Urinary bladder (tissue), 3 donors: ENCODE measurements at regions not wholly inside any gene's neighbourhood (a gene's known extent, or its start where the extent isn't known, plus 50 kb on each side); places are given as distances from the start of the nearest gene placed in this dataset.
A peak's percentile ranks its signal among the peaks of the same experiment; 100 is the strongest.
"Not testable (repeated sequence)": the region's sequence is repeated elsewhere in the genome, so short reads cannot be mapped to it uniquely, and the experiment has no call there.

Source experiments
- DNase-seq: peaks from one replicate; pipeline ENCODE4 v3.0.0-alpha.2; 2015; ENCODE audit errors: extremely low spot score
- H3K27ac ChIP-seq: one replicate; pipeline ENCODE4 v1.5.1; 2013; ENCODE audit warnings: low read depth, mild to moderate bottlenecking, moderate library complexity
- H3K36me3 ChIP-seq: one replicate; pipeline ENCODE4 v1.6.1; 2013; ENCODE audit warnings: mild to moderate bottlenecking, moderate library complexity; ENCODE audit not compliant: insufficient read depth
- H3K4me1 ChIP-seq: one replicate; pipeline ENCODE4 v1.6.1; 2013; ENCODE audit warnings: mild to moderate bottlenecking, moderate library complexity; ENCODE audit not compliant: insufficient read depth
- H3K4me3 ChIP-seq: one replicate; pipeline ENCODE4 v1.5.1; 2013; ENCODE audit warnings: low read depth, low read length
- WGBS: extraction: QIAGEN DNeasy Blood & Tissue Kit; methylation state at CpG from one replicate; pipeline ENCODE4 v1.1.7; 2013; 5-methylcytosine and 5-hydroxymethylcytosine counted together
- donor health status: healthy with polysubstance abuse.
- donor health status: healthy.

GRCh38 chr6:168379579-168379978 lies 60.0 kb upstream of the DACT2 start:
- H3K4me1 ChIP-seq, DNase-seq, H3K4me3 ChIP-seq, H3K27ac ChIP-seq, H3K36me3 ChIP-seq: not testable (repeated sequence)
- WGBS, result 87% methylated on average over 20 of the region's 20 CpGs

GRCh38 chr6:168380166-168380955 lies 60.6 kb upstream of the SMOC2 start:
- H3K27ac ChIP-seq, H3K36me3 ChIP-seq, H3K4me3 ChIP-seq, DNase-seq, H3K4me1 ChIP-seq: not testable (repeated sequence)
- WGBS, result 95% methylated on average over 38 of the region's 38 CpGs

- Histone ChIP-seq H3K27ac (no peak overlapping the region), H3K4me1 (no peaks in the 10 kb centered on the region), H3K36me3 (no peaks in the 10 kb centered on the region), H3K4me3 (no peak overlapping the region)
- 91% methylated on average over 16 of the region's 16 CpGs for WGBS
- DNase-seq, result no peak
These were observed 59.9 kb upstream of the SMOC2 start for GRCh38 chr6:168380956-168381605.

- Histone ChIP-seq H3K4me1 (no peaks in the 10 kb centered on the region), H3K27ac (no peak overlapping the region), H3K36me3 (no peaks in the 10 kb centered on the region), H3K4me3 (no peak overlapping the region)
- WGBS, result 93% methylated on average over 24 of the region's 24 CpGs
- DNase-seq, result no peak
These were observed 59.1 kb upstream of the SMOC2 start for GRCh38 chr6:168381726-168382458.

GRCh38 chr6:168383062-168383854 lies 57.7 kb upstream of the SMOC2 start:
- WGBS, result 84% methylated on average over 46 of the region's 46 CpGs
- Histone ChIP-seq H3K36me3 (no peaks in the 10 kb centered on the region), H3K4me3 (no peak overlapping the region), H3K27ac (no peak overlapping the region), H3K4me1 (no peaks in the 10 kb centered on the region)
- DNase-seq, result no peak

GRCh38 chr6:168384045-168385036 lies 56.6 kb upstream of the SMOC2 start:
- DNase-seq, result no peak
- Histone ChIP-seq H3K4me1 (no peaks in the 10 kb centered on the region), H3K27ac (peak overlapping the region; percentile 25), H3K4me3 (no peak overlapping the region), H3K36me3 (no peaks in the 10 kb centered on the region)
- WGBS, result 75% methylated on average over 31 of the region's 31 CpGs

GRCh38 chr6:168385037-168385759 lies 55.8 kb upstream of the SMOC2 start:
- 65% methylated on average over 18 of the region's 18 CpGs for WGBS
- Histone ChIP-seq H3K27ac (no peak overlapping the region), H3K4me1 (no peaks in the 10 kb centered on the region), H3K4me3 (no peak overlapping the region), H3K36me3 (no peaks in the 10 kb centered on the region)
- DNase-seq, result no peak

GRCh38 chr6:168385858-168386735 lies 54.9 kb upstream of the SMOC2 start:
- Histone ChIP-seq H3K4me3 (no peak overlapping the region), H3K27ac (no peak overlapping the region), H3K4me1 (no peaks in the 10 kb centered on the region), H3K36me3 (no peaks in the 10 kb centered on the region)
- DNase-seq, result no peak
- 90% methylated on average over 9 of the region's 9 CpGs for WGBS

GRCh38 chr6:168386973-168387372 lies 54.0 kb upstream of the SMOC2 start:
- WGBS, result 95% methylated on average over 9 of the region's 9 CpGs
- no peak for DNase-seq
- no peaks in the 10 kb centered on the region for H3K36me3 ChIP-seq
- no peaks in the 10 kb centered on the region for H3K4me1 ChIP-seq
- no peak overlapping the region for H3K4me3 ChIP-seq
- no peak overlapping the region for H3K27ac ChIP-seq

GRCh38 chr6:168387426-168387825 lies 53.6 kb upstream of the SMOC2 start:
- no peak overlapping the region for H3K4me3 ChIP-seq
- no peaks in the 10 kb centered on the region for H3K36me3 ChIP-seq
- DNase-seq, result no peak
- H3K27ac ChIP-seq, result no peak overlapping the region
- no peaks in the 10 kb centered on the region for H3K4me1 ChIP-seq
- WGBS, result 87% methylated on average over 10 of the region's 10 CpGs

- WGBS, result 87% methylated on average over 18 of the region's 18 CpGs
- H3K27ac ChIP-seq, result no peak overlapping the region
- H3K4me1 ChIP-seq, result no peaks in the 10 kb centered on the region
- no peak overlapping the region for H3K4me3 ChIP-seq
- H3K36me3 ChIP-seq, result no peaks in the 10 kb centered on the region
- no peak for DNase-seq
These were observed 53.1 kb upstream of the SMOC2 start for GRCh38 chr6:168387911-168388310.
